Astrocyte (in vitro differentiated cells and primary cell): ENCODE measurements at regions not wholly inside any gene's neighbourhood (a gene's known extent, or its start where the extent isn't known, plus 50 kb on each side); places are given as distances from the start of the nearest gene placed in this dataset.

Source experiments
- EZH2 ChIP-seq: IDR thresholded peaks from 2 replicates; pipeline ENCODE4 v1.6.1; 2012; ENCODE audit warnings: mild to moderate bottlenecking, low read length, inconsistent platforms; ENCODE audit not compliant: insufficient read depth
- TF ChIP-seq, protein P1 (sequence below): IDR thresholded peaks from 2 replicates; pipeline ENCODE4 v1.5.1; 2011; ENCODE audit warnings: low read depth, mild to moderate bottlenecking, inconsistent platforms, low read length, moderate library complexity; ENCODE audit not compliant: insufficient read depth

- no peak for TF ChIP-seq EZH2
- TF ChIP-seq, protein P1, sequence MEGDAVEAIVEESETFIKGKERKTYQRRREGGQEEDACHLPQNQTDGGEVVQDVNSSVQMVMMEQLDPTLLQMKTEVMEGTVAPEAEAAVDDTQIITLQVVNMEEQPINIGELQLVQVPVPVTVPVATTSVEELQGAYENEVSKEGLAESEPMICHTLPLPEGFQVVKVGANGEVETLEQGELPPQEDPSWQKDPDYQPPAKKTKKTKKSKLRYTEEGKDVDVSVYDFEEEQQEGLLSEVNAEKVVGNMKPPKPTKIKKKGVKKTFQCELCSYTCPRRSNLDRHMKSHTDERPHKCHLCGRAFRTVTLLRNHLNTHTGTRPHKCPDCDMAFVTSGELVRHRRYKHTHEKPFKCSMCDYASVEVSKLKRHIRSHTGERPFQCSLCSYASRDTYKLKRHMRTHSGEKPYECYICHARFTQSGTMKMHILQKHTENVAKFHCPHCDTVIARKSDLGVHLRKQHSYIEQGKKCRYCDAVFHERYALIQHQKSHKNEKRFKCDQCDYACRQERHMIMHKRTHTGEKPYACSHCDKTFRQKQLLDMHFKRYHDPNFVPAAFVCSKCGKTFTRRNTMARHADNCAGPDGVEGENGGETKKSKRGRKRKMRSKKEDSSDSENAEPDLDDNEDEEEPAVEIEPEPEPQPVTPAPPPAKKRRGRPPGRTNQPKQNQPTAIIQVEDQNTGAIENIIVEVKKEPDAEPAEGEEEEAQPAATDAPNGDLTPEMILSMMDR, result no peak
Observed at GRCh38 chrX:122890729-122891128, 293.3 kb upstream of the GRIA3 start.
